IPS-18c (cell line): ENCODE measurements at regions not wholly inside any gene's neighbourhood (a gene's known extent, or its start where the extent isn't known, plus 50 kb on each side); places are given as distances from the start of the nearest gene placed in this dataset.

Experiments used
- H3K4me3 ChIP-seq: 2 replicates; pipeline ENCODE4 v1.7.0; 2013; ENCODE audit warnings: low read depth, mild to moderate bottlenecking, low read length, moderate library complexity; ENCODE audit not compliant: insufficient read depth
- H3K9me3 ChIP-seq: one replicate; pipeline ENCODE4 v1.6.1; 2013; ENCODE audit warnings: mild to moderate bottlenecking, low read length, moderate library complexity; ENCODE audit not compliant: control insufficient read depth, insufficient read depth

- H3K9me3 ChIP-seq, result no peaks in the 10 kb centered on the region
- H3K4me3 ChIP-seq, result no peak overlapping the region
These were observed 978.4 kb downstream of the BCL11B start for GRCh38 chr14:98293576-98293975.

DNA sequence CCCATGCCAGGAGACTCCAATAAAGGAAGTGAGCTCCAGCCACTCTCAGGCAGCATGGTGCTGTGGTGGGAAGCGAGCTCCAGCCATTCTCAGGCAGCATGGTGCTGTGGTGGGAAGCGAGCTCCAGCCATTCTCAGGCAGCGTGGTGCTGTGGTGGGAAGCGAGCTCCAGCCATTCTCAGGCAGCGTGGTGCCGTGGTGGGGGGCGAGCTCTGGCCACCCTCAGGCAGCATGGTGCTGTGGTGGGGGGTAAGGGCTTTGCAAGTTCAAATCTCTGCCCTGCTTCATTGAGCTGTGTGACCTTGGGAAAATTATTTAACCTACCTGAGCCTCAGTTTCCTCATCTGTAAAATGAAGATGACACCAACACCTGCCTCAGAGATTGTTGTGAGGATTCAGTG is 975.1 kb downstream of the BCL11B start:
- H3K9me3 ChIP-seq, result no peaks in the 10 kb centered on the region
- H3K4me3 ChIP-seq, result no peak overlapping the region

DNA sequence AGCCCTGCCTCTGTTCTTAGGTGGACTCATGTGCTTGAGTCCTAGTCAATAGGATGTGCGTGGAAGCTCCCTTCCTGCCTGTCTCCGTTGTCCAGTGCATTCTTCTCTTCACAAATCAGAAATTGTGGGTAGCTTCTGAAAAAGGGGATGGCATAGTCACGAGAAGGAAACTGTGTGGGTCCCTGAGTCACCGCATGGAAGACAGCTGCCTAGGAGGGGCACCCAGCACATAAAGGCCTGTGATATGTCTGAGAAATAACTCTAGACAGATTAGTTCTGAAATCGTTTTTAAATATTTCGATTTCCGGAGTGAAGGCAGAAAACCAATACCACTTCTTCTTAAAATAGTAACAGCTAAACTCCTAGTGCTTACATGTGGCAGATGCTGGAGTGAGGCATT is 974.4 kb downstream of the BCL11B start:
- Histone ChIP-seq H3K9me3 (no peaks in the 10 kb centered on the region), H3K4me3 (no peak overlapping the region)

GRCh38 chr14:98298481-98299244 is 973.3 kb downstream of the BCL11B start:
- Histone ChIP-seq H3K9me3 (no peaks in the 10 kb centered on the region), H3K4me3 (no peak overlapping the region)

- Histone ChIP-seq H3K4me3 (no peak overlapping the region), H3K9me3 (no peaks in the 10 kb centered on the region)
These were observed 970.3 kb downstream of the BCL11B start for GRCh38 chr14:98301681-98302080.

GRCh38 chr14:98304574-98304973 is 967.4 kb downstream of the BCL11B start:
- Histone ChIP-seq H3K4me3 (no peak overlapping the region), H3K9me3 (no peaks in the 10 kb centered on the region)

DNA sequence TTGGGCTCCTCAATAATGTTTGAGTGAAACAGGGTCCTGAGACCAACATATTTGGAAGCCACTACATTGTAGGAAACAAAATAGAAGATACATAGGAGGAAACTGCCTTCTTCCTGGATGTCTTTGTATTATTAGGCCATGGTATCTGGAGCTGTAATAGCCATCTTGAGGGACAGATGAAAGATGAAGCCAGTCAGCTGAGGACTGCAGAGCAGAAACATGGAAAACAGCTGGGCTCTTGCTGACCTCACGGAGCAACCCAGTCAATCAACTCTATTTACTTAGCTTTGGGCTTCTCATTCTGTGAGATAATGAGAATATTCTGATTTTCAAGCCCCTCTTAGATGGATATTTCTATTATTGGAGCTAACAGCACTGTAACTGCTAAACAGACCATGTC is 962.4 kb downstream of the BCL11B start:
- H3K9me3 ChIP-seq, result no peaks in the 10 kb centered on the region
- H3K4me3 ChIP-seq, result no peak overlapping the region

GRCh38 chr14:98312006-98312405 is 960.0 kb downstream of the BCL11B start:
- no peaks in the 10 kb centered on the region for H3K9me3 ChIP-seq

GRCh38 chr14:98321841-98322240 is 950.2 kb downstream of the BCL11B start:
- H3K9me3 ChIP-seq, result no peaks in the 10 kb centered on the region
- H3K4me3 ChIP-seq, result no peak overlapping the region

More at GRCh38 chr14:98312006-98312405, 960.0 kb downstream of the BCL11B start:
- no peak overlapping the region for H3K4me3 ChIP-seq

GRCh38 chr14:98323836-98324235 is 948.2 kb downstream of the BCL11B start:
- Histone ChIP-seq H3K9me3 (peaks cover 2% of the 10 kb centered on the region), H3K4me3 (no peak overlapping the region)

DNA sequence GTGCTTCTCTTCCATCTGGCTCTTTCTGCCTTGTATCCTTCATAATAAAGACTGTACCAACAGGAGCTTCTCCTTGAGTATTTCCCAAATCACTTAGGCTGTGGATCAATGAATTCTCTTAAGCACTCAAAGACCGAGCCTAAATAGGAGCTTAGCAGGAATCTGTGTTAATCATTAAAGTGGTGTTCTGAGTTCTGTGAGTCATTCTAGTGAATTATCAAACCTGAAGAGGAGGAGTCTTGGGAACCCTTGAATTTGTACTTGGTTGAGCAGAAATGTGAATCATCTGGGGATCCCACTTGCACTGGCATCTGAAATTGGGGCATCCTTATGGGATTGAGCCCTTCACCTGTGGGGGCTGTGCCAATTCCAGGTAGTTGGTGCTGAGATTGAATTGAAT is 946.2 kb downstream of the BCL11B start:
- Histone ChIP-seq H3K4me3 (no peak overlapping the region), H3K9me3 (peaks cover 2% of the 10 kb centered on the region)

DNA sequence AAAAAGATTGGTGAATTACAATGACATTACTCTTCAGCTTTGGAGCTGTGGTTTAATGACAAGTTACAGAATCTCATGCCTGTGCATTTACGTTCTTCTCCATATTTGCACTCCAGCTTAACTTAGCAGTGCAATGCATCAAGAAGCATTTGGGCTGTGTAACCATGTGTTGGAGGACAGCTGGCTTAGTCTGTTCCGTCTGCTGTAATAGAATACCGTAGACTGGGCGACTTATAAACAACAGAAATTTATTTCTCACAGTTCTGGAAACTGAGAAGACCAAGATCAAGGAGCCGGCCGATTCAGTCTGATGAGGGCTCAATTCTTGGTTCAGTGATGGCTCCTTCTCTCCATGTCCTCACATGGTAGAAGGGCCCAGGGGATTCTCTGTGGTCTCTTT is 943.5 kb downstream of the BCL11B start:
- Histone ChIP-seq H3K4me3 (no peak overlapping the region), H3K9me3 (peaks cover 2% of the 10 kb centered on the region)

DNA sequence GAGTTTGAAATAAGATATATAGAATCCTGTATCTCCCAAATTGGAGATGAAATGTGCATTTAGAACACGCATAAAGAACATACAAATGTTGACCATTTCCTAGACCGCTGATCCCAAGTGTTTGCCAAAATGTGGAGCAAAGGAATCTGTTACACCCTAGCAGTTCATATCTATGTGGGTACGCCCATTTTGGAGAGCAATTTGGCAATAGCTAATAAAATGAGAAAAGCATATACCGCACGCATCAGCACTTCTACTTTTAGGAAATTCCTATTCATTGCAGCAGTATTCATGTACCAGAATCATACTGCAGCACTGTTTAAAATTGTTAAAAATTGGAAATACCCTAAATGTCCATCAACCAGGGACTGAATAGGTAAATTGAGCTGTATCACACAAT is 937.8 kb downstream of the BCL11B start:
- Histone ChIP-seq H3K9me3 (no peaks in the 10 kb centered on the region), H3K4me3 (no peak overlapping the region)

GRCh38 chr14:98341211-98341610 is 930.8 kb downstream of the BCL11B start:
- Histone ChIP-seq H3K9me3 (peaks cover 3% of the 10 kb centered on the region), H3K4me3 (no peak overlapping the region)

- no peak overlapping the region for H3K4me3 ChIP-seq
- peaks cover 3% of the 10 kb centered on the region for H3K9me3 ChIP-seq
These were observed 926.8 kb downstream of the BCL11B start for GRCh38 chr14:98345161-98345560.

DNA sequence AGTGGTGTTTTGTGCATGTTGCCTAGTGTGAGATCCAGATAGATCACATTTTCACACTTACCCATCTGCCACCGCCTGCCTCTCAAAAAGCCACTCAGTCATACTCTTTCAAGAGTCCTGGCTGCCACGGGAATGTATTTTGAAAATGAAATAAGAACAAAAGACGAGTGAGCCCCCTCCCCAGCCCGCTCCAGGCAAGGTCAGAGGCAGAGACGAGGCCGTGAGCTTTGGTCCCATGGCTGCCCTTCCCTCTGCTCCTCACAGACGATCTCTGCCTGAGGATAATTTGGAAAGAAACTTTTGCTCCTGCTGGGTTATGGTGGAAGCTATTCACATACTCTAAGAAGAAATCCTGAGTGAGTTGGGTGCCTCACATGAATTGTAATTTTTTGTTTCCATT is 924.3 kb downstream of the BCL11B start:
- H3K9me3 ChIP-seq, result no peaks in the 10 kb centered on the region
- H3K4me3 ChIP-seq, result no peak overlapping the region

DNA sequence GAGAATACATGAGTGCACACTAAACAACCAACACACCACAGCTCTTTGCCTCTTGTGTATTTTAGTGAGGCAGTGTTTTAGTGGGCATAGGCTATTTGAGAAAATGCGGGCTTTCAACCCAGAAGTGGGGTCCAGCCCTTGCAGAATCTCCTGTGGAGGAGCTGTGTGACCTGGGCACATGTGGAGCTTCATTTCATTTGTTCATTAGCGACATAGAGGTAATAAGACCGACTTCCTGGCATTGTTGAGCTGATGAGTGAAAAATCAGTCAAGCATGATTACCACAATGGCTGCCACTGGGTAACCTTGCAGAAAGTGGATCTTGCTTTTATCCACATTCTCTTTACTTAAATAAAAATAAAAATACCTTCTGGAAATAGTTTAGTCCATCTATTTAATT is 923.5 kb downstream of the BCL11B start:
- Histone ChIP-seq H3K4me3 (no peak overlapping the region), H3K9me3 (no peaks in the 10 kb centered on the region)

DNA sequence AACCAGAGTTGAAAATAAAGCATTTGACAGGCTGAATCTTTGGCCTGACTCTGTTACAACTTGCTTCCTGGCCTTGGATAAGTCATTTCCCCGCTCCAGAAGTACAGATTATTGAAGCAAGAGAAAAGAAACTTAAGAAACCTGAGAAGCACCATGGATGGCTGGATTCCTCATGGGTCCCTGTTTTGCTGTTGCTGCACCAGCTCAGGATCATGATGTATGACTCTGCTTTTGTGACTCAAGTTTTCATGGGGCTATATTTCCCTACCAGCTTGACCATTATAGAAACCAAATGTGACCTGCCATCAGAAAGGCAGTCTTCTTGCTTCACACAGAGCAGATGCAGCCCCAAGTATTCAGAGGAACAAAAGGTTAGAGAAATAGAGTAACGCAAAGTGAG is 921.8 kb downstream of the BCL11B start:
- no peaks in the 10 kb centered on the region for H3K9me3 ChIP-seq
- H3K4me3 ChIP-seq, result no peak overlapping the region

- Histone ChIP-seq H3K9me3 (peaks cover 4% of the 10 kb centered on the region), H3K4me3 (no peak overlapping the region)
These were observed 907.0 kb downstream of the BCL11B start for GRCh38 chr14:98364961-98365360.
